Right ventricle myocardium superior (tissue), 1 donor: ENCODE measurements at regions not wholly inside any gene's neighbourhood (a gene's known extent, or its start where the extent isn't known, plus 50 kb on each side); places are given as distances from the start of the nearest gene placed in this dataset.

Experiments
- ATAC-seq: fragments of 200-7000 bp; cut with Tn5 transposase; one replicate; pipeline ENCODE4 v1.9.1; 2020; ENCODE audit warnings: mild to moderate bottlenecking; ENCODE audit not compliant: poor library complexity
- DNase-seq: peaks from one replicate; pipeline ENCODE4 v3.0.0-alpha.2; 2020
- intact Hi-C: fragments of 100-400 bp; cut with DNase I; formaldehyde crosslinking; loops from one replicate; pipeline ENCODE4 v1.11.2; 2022
- donor health status: DM: no; HTN: yes; CAD: no; lungs with severe emphysema.

DNA sequence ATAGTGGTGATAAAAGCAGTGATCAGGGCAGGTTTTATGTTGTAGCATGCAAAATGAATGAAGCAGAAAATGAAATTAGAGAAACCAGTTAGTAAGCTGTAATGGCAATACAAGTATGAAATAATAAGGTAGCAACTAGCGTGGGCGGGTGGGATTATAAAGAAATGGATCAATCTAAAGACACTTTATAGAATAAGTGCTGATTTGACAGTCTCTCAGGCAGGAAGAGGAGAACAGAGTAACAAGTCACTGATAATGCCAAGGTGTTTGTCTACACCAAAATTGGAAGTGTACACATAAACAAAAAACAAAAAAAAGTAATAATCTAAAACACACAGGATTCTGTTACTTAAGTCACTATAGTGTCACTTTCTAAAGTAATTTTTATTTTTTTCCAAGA is 51.0 kb upstream of the PCBP1 start:
- intact Hi-C loops, result no loop called here
- DNase-seq (no peak), ATAC-seq (no peak)

- ATAC-seq, result no peak
- no peak for DNase-seq
- intact Hi-C loops, result no loop called here
Observed at GRCh38 chr2:70035344-70035844, 51.9 kb upstream of the PCBP1 start.

DNA sequence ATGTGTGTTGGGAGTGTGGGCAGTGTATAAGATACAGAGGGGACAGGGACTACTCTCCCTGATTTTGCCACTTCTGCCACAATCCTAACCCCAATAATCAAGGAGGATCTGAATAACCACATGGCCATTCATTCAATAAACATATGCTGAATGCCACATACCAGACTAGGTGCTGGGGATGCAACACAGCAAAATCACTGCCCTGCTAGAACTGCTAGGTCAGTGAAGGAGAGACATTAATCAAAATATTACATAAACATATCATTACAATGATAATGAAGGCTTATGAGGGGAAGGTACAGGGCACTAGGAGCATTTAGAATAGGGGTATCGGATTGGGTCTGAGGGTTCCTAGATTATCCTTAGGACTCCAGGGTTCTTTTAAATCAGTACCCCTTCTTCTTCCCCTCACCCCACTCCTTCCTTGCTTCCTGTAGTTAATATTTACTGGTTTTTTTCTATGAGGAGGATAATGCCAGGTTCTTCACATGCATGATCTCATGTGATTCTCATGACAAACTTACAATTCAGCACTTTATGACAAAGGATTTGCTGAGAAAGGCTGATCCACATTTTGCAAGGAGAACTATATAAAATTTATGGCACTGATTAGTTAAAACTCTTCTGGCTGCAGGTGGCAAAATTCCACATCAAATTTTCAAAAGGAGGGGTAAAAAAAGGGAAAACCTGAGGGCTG is 56.4 kb upstream of the PCBP1 start:
- no peak for DNase-seq
- intact Hi-C loops, result no loop called here
- ATAC-seq, result no peak

- intact Hi-C loops, result no loop called here
- DNase-seq, result peak; percentile 61
- peak; percentile 90 for ATAC-seq
Observed at GRCh38 chr2:70029814-70030409, 57.4 kb upstream of the PCBP1 start.

- DNase-seq (no peak), ATAC-seq (no peak)
- intact Hi-C loops, result no loop called here
Observed at GRCh38 chr2:70024284-70024683, 62.9 kb upstream of the ASPRV1 start.

DNA sequence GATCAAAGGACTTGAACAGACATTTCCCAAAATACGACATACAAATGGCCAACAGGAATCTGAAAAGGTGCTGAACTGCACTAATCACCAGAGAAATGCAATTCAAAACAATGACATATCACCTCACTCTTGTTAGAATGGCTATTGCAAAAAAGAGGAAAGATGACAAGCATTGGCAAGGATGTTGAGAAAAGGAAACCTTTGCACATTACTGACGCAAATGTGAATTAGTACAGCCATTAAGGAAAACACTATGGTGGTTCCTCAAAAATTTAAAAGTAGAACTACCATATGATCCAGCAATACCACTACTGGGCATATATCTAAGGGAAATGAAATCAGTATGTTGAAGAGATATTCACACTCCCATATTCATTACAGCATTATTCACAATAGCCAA is 57.7 kb upstream of the ASPRV1 start:
- ATAC-seq (no peak), DNase-seq (no peak)
- intact Hi-C loops, result no loop called here

DNA sequence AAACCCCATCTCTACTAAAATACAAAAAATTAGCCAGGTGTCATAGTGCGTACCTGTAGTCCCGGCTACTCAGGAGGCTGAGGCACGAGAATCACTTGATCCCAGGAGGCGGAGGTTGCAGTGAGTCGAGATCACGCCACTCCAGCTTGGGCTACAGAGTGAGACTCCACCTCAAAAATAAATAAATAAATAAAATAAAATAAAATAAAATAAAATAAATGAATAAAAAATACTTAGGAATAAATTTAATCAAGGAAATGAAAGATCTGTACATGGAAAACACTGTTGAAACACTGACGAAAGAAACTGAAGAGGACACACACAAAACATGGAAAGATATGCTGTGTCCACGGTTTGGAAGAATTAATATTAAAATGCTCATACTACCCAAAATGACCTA is 56.5 kb upstream of the ASPRV1 start:
- intact Hi-C loops, result no loop called here
- no peak for DNase-seq
- no peak for ATAC-seq

- DNase-seq (no peak), ATAC-seq (no peak)
- intact Hi-C loops, result no loop called here
Observed at GRCh38 chr2:70014959-70015358, 53.5 kb upstream of the ASPRV1 start.

- no peak for ATAC-seq
Observed at GRCh38 chr2:70012887-70013286, 51.5 kb upstream of the ASPRV1 start.

DNA sequence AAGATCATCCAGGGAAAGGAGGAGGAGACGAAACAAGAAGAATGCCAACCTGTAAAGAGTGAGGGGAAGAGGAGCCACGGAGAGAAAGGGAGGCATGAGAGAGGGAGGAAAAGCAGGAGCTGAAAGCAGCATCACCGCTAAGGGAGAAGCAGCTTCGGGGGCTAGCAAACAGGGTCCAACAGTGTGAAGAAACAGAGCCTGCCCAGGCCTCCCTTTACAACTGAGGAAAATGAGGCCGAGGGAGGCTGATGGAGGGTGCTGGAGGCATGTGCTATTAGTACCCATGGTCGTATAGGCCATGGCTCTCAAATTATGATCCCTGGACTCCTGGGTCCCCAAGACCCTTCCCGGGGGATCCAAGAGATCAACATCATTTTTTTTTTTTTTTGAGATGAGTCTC is 50.4 kb upstream of the ASPRV1 start:
- DNase-seq, result no peak
- ATAC-seq, result no peak
- intact Hi-C loops, result no loop called here

More at GRCh38 chr2:70012887-70013286, 51.5 kb upstream of the ASPRV1 start:
- no peak for DNase-seq
- intact Hi-C loops, result no loop called here

GRCh38 chr2:70011335-70011734 is 49.9 kb upstream of the ASPRV1 start:
- no peak for DNase-seq
- intact Hi-C loops, result no loop called here
- ATAC-seq, result no peak
